DMS79 treated with DMSO at 0.1 percent for 48 hours (cell line): ENCODE measurements at regions not wholly inside any gene's neighbourhood (a gene's known extent, or its start where the extent isn't known, plus 50 kb on each side); places are given as distances from the start of the nearest gene placed in this dataset.

Source experiments
- DNase-seq: peaks from one replicate; lab custom pipeline; 2025; lab: John Stamatoyannopoulos, UW

DNA sequence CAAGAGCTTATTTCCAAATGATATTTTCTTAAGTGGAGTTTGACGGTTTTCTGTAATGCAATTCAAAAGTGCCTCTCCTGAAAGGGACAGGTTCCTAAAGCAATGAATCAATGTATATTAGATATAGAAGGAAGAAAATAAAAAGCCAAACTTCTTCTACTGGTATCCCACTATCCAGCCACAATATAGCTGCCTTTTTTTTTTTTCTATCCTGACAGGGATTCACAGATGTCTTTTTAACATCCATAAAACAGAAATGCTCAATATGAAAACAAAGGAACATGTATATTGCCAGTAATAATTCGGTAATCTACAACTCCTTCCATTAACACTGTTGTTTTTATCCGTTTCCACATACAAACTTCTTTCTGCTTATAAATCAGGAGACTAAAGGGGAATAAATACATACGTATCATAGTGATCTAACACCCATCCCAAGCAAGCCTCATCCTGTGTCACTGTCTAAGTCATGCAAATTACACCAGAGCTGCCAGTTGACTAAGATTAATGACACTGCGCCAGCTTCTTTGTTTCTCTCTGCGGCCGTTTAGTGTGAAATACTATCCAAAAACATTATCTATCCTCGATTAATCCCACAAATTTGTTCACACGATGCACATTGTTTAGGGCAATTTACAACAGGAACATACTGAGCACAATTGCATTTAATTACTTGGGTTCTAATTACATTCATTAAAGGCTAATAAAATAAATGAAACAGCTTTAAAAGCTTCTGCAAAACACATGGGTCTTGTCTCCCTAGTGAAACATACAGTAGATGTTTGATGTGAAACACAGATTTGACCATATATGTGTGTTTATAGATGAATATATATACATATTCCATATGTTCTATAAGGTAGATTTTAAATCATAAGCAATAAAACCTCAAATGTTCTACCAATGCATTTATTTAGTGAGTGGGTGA is 51.9 kb upstream of the CDIN1 start:
- no peak for DNase-seq

DNA sequence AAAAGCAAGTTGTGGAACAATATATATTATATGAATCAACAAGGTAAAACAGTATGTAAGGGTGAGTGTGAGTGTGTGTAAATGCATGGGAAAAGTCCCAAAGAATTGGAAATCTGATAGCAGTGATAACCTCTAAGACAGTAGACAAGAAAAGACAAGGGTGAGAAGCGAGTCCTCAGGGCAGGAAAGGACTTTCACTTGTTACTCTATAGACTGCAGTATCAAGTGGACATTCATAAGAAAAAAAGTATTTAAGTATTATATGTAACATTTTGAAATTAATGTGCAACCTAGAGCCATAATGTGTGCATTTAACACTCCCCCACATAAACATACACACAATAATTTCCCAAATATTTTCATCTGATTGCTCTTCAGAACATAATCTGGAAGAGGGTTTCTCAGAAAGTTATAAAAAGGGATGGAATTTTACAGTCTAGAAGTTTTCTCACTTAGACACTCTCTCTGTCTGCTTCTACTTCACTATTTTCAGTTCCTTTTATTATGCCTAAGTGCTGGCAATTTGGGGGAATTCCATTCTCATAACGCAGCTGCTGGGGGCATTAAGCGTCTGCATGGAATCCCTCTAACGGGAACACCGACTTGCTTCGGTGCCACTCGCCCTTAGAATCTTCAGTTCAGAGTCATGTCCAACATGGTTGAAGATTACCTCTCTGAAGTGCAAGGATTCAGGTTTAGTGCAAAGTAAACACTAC is 50.0 kb upstream of the CDIN1 start:
- no peak for DNase-seq
